GM19395 (cell line): ENCODE measurements at regions not wholly inside any gene's neighbourhood (a gene's known extent, or its start where the extent isn't known, plus 50 kb on each side); places are given as distances from the start of the nearest gene placed in this dataset.

Source experiments
- ATAC-seq: cut with Tn5 transposase; IDR thresholded peaks from one replicate; pipeline ENCODE4 v1.9.1; 2021; ENCODE audit warnings: mild to moderate bottlenecking, moderate library complexity; ENCODE audit not compliant: unreplicated experiment

DNA sequence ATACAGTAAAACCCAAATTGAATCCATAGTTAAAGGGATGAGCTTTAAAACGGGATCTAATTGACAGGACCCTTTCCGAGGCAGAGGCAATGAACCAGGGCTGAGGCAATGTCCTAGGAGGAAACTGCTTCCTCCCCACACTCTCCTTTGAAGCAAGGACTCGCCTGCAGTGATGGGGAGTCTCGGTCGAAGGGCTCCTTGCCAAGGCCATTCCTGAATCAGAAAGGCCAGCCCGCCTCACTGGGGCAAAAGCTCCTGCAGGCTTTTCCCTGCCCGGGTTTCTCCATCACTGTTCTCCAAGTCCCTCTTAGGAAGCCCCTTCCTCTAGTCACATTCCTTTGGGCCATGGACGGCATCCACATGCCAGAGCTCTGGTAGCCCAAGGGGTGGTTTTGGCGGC lies 132.0 kb downstream of the RBFOX3 start:
- no peak for ATAC-seq

DNA sequence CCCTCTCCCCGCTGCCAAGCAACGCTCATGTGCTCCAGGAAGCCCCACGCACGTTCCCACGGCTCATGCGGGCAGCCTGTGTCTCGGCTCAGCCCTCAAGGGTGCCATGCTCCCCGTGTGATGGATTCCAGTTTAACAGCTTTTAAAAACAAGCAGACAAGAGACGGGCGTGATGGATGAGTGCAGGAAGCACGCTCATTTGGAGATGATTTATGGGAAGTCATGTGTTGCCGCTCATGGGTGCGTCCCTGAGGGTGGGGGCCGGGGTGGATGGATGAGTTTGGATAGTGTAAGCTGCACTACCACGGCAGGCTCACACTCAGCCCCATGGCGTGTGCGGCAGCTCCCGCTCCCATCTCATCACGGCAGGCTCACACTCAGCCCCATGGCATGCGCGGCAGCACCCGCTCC lies 132.8 kb downstream of the RBFOX3 start:
- no peak for ATAC-seq

DNA sequence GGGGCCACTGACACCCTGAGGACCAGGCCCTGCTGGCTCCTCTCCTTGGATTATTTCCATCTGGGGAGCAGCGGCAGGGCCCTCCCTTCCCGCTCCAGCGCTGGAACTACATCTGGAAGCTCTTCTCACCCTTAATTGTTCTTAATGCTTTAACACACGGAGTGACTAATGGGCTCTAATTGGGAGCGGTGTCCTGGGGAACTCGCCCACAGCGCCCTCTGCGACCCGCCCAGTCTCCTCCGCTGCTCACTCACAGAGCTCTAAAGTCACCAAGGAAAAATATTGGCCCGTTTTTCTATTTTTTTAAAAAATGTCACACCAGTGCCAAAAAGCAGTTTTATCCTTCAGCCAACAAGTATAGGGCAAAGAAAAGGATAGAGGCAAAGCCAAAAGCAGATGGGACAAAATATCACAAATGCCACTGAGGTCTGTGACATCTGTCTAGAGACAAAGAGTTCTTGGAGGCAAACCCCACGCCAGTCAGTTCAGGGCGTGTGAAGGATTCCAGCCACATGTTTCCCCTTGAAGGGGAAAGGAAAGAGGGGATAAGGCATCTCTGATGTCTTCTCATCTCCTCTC lies 134.7 kb downstream of the RBFOX3 start:
- ATAC-seq: no peak

DNA sequence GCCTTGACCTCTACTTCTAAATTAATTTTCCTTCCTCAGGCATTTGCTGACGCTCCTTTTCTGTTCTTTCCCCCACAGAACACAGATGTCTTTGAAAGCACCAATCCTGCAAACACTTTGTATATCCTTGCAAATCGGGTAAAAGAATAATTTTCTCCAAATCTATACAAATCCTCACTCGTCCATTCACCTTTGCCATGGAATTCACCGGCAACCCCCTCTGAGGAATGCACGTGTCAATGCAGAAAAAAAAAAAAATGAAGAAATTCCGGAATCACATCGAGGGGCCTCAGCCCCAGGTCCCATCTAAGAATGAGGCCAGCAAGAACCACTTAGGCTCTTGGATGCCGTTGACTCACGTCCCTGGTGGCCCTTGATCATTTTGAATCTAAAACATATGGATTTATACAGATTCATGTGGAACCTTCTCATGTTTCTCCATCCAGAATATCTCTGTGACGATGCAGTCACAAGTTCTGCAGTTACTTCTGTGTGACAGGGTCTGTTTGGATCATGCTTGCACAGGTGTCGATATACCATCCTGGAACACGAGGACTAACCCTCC lies 136.9 kb downstream of the RBFOX3 start:
- no peak for ATAC-seq

DNA sequence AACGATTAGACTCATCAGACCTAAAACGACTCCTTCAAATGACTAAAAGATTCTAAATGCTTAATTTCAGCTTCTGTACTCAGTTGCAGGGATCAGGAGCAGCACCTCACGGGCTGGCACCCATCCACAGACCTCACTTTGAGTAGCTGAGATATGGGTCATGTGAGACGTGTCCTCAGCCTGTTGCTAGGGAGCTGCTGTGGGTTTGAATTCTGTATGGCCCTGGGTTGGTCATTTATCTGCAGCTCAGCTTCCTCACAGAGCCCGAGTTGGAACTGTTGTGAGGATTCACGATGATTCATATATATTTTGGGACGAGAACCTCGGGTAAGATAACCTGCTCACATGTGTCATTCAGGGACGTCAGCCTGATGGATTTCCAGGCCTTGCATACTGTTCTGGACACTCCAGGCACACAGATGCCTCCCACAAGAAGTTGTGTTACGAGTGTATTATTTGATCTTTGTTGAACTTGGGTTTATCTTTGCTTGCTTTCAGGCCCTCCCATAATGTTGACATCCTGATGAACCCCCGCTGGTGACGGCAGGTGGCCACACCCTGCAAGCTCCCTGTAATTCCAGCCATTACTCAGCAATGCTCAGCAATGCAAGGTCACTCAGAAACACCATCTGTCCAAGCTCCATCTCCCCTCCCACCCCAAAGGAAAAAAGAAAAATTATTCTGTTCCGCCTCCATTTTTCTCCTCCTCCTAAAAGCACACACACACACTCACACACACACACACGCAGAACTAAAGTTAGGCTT lies 137.6 kb downstream of the RBFOX3 start:
- ATAC-seq: no peak

DNA sequence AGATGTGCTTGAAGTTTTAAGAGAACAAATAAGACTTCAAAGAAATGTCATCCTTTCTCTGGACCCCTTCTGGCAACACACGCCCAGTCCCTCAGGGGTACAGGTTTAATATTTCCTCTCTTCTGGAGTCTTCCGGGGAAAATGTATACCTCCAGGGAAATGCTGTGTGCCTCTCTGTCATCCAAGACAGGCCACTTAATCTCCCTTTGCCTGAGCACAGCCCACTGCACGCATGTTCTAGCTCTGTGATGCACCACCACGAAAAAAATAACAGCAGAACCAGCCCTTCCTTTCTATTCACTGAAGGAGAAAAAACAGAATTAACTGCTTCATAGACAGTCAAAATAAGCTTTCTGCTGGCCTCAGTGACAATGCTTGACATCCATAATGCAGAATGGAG lies 140.1 kb downstream of the RBFOX3 start:
- no peak for ATAC-seq

DNA sequence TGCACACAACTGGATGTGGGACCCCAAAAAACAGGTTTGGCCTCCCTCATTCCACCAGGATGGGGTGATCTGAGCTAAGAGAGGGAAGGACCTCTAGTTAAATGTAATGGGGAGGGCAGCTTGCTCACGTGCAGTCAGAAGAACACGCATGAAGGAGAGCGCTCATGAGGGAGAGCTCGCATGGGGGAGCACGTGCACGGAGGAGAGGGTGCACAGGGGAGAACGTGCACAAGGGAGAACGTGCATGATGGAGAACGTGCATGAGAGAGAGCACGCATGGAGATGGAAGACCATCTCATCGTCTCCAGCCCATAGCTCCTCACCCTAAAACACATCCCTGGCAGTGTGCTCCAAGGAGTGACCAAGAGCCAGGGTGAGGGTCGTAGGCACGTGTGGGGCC lies 141.2 kb downstream of the RBFOX3 start:
- no peak for ATAC-seq

DNA sequence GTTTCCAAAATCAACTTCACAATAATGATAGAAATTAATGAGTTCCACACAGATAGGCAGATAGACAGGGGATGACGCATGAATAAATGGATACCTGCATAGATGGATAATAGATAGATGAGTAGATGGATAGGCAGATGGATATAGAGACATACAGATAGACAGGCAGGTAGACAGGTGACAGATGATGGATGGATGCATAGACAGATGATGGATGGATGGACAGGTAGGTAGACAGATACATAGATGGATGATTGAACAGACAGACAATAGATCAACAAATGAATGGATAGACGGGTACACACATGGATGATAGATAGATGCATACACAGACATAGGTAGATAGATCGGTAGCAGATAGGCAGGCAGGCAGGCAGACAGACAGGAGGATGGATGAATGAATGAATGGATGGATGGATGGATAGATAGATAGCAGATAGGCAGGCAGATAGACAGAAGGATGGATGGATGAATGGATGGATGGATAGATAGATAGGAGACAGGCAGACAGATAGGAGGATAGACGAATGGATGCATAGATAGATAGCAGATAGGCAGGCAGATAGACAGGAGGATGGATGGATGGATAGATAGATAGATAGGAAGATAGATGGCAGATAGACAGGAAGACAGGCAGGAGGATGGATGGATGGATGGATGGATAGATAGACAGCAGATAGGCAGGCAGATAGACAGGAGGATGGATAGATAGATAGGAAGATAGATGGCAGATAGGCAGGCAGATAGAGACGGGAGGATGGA lies 142.5 kb downstream of the RBFOX3 start:
- ATAC-seq: no peak

DNA sequence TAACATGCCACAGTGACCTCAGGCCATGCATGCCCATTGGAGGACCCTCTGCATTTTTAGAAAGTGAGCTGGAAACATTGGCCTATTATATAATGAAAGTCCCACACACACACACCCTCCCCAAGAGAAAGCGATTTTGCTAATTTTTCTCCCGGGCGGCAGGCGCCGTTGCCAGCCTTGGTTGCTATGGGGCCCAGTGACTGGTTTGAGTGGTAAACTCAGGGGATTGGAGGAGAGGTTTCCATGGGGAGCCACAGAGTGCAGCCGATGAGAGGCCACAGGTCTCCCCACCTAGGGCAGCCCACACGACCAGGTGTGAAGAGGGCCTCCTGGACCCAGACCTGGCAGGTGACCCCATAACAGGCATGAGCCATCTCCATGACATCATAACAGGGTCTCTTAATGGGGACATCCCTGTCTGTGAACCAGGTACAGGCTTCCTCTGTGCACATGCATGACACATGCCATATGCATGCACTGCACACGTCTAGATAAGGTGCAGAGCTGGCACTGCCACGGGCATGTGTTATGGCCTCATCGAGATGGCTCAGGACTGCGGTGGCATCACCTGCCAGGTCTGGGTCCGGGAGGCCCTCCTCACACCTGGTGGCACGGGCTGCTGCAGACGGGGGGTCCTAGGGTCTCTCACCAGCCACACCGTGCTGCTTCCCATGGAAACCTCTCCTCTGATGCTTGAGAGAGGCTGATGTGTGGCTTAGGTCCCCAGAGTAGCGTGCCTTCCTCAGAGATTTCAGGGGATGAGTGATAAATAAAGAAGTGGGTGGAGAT lies 144.1 kb downstream of the RBFOX3 start:
- no peak for ATAC-seq

DNA sequence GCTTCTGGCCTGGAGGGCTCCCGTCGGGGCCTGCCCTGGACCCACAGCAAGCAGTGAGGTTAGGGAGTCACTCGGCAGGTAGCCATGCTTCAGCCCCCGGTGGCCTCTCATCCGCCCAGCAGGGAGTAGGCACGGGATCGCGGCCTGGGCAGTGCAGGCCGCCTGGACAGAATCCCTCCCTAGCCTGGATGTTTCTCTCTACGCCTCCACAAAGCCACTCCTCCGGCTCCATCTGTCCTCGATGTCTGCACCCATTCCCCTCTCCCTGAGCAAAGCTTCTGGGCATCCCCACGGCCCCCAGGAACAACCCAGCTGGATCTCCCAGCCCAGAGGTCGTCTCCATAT lies 145.2 kb downstream of the RBFOX3 start:
- no peak for ATAC-seq

DNA sequence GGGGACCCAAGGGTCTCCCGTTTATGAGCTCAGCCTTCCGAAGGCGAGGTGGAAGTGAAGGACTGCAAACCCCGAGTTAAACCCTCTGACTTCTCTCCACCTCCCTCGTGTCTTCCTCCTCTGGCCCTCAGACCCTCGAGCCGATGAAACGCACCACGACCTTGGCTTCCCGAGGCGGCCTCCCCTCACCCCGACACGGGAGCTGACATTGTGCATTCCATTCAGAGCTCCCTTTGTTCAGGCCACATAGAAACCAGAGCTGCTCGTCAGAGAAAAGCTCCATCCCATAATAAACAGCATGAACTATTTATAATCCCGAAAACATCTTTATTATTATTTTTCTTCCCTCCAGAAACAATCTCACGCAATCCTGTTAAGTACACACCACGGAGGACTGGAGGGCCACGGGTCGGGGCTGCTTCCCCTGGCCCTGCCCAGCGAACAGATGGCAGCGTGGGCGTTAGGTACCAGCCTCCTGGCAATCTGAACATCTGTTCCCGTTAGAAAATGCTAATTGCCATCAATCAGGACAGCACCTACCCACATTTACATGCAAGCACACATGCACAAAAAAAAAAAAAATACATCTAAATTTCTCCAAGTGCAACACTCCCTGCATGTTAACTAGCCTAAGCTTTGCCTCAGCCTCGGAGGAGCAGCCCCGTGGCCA lies 145.7 kb downstream of the RBFOX3 start:
- no peak for ATAC-seq

DNA sequence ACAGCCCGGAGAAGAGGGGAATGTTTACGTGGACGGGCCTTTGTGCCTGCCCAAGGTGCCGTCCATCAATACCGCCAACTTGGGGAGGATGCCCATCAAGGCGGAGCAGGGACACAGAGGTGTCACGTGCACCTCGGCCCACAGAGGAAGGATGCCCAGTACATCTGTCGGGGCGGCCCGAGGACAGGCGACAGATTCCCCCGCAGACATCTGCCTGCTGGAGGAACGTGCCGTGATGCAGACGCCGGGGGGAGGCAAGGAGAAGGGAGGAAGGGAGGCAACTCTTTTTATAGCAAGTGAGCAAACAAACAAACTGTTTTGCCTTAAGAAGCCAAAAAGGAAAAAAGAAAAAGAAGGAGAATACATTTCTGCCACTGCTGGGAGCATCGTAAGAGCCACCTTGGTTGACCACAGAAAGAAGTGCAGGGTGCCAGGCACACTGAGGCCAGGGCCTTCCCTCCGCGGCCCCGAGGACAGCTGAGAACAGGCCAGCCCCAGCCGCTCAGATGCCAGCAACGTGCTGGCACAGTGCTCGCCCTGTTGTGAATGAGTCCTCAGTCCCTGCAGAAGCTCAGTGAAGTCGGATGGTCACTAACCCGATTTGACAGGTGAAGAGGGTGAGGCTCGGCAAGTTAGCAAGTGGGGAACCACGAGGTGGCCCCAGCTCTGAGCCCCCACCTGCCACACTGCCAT lies 146.4 kb downstream of the RBFOX3 start:
- ATAC-seq: no peak

DNA sequence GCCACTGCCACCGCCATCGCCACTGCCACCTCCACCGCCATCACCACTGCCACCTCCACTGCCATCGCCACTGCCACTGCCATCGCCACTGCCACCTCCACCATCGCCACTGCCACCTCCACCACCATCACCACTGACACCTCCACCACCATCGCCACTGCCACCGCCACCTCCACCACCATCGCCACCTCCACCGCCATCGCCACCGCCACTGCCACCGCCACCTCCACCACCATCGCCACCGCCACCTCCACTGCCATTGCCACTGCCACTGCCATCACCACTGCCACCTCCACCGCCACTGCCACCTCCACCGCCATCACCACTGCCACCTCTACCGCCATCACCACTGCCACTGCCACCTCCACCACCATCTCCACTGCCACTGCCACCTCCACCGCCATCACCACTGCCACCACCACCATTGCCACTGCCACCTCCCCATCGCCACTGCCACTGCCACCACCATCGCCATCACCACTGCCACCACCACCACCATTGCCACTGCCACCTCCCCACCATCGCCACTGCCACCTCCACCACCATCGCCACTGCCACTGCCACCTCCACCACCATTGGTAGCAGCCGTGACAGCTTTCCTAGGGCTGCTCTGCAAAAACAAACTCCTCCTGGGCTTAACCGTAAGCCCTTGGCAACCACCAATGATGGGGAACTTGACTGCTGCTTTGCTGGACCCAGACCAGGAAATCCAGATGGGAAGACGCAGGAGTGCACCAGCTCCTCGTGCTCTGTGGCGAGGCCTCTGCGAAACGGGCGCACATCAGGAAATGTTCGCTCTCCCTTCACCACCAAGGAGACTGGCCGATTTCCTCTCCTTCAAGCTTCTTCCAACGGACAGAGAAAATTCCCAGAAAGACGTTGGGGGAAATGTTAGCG lies 147.2 kb downstream of the RBFOX3 start:
- ATAC-seq: no peak

DNA sequence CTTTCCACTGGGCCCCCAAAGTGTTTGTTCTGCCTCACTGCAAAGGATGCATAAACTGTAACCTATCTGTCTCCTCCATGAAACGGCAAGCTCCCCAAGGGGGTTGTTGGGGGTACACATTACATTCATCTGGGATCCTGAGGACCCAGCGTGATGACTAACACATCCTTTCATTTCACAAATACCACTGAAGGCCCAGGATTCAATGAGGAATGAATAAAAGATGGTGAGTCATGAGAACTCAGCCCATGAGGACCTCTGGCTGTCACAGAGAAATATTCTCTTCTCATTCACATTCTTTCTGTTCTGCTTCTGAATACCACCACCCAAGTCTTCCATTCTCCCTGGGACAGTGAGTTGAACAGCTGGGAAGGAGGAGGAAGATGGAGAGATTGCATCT lies 149.8 kb downstream of the RBFOX3 start:
- no peak for ATAC-seq

DNA sequence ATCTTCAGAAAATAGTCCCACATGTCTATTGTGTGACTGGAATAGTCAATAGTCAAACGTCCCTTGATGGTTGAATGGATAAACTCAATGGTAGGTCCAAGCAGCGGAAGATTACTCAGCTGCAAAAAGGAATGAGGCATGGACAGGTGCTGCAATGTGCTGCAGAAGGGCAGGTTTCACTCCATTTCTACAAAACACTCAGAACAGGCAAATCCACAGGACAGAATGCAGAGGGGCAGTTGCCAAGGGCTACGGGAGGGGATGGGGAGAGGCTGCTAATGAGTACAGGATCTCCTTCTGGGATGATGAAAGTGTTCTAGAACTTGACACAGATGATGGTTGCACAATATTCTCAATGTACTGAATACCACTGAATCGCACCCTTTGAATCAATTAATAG lies 151.0 kb downstream of the RBFOX3 start:
- no peak for ATAC-seq

DNA sequence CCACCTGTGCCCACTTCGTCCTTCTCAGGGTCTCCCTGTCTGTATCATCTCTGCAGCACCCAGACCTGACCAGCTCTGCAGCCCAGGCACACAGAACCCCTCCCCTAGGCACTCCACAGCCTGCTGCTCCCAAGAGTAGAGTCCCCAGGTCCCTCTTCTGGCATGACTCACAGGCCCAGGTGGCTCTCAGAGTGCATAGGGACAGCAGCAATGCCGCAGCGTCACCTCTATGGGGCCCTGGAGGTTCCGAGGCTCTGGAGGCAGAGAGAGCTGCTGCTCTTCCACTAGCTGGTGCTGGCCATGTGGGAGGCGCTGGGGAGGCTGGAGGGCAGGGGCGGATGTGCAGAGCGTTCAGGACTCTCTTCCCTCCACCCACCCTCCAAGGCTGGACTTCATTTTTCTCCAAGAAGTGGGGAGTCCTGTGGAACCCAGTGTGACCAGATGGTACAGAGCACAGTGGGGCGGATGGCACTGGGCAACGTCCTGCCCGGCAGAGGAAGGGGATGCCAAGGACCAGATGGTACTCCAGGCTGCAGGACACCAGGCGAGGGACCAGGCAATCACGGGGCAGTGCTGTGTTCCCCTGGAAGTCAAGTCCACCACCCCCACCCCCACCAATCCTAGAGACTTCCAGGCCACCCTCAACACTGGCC lies 151.7 kb downstream of the RBFOX3 start:
- no peak for ATAC-seq

DNA sequence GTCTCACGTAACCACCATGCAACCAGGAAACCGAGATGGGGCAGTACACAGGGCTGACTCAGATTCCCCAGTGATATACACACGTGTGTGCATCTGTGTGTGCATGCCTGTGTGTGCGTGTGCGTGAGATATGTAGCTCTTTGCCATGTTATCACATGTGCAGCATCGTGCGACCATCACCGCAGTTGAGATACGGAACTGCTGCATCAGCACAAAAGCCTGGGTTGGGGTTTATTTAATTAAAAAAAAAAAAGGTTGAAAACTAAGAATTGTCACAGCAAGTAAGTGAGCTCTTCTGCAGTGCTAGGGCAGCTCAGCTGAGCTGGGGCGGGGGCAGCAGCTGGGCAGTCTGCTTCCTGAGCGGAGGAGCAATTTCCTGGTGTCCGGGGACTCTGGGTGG lies 152.5 kb downstream of the RBFOX3 start:
- ATAC-seq: no peak

DNA sequence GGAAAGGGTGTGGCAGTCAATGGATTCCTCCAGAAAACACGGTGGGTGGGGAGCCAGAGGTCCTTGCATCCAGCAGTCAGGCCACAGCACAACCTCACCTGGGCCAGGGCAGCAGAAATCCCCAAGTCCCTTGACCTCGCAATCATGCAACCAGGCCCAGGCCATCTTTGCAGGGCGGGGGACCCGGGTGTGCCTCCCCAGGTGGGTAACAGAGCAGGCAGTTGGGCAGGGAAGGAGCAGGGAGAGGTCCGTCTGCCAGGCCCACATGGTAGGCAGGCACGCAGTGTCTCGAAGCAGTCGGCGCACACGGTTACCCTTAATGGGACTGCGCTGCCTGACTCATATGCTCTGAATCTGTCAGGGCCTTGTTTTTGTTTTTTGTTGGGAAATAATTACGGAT lies 153.0 kb downstream of the RBFOX3 start:
- ATAC-seq: no peak

DNA sequence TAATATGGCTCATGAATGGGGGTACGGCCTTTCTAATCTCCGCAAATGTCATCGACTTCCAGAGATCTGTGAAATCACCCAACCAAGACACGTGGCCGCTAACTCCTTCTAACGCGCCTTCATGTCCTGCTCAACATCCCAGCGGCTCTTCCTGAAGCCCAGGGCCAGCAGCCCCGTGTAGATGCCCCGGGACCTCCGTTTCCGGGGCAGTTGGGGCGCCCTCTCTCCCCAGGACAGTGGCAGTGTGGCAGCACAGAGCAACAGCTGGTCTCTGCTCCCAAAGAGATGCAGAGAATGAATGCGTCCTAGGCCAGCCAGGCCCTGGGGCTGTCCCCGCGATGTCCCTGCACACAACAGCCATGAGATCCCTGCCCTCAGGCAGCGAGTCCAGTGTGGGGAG lies 153.5 kb downstream of the RBFOX3 start:
- ATAC-seq: no peak
